NB4 (cell line): ENCODE measurements at regions not wholly inside any gene's neighbourhood (a gene's known extent, or its start where the extent isn't known, plus 50 kb on each side); places are given as distances from the start of the nearest gene placed in this dataset.

Experiments
- POLR2A ChIP-seq: IDR thresholded peaks from 2 replicates; pipeline ENCODE4 v1.6.1; 2011; ENCODE audit warnings: mild to moderate bottlenecking; ENCODE audit not compliant: insufficient read length; ENCODE audit errors: extremely low read depth
- TF ChIP-seq, protein P1 (sequence below): IDR thresholded peaks from one replicate; pipeline ENCODE4 v1.5.1; 2012; ENCODE audit warnings: low read depth, low read length

GRCh38 chr11:91805293-91805692 is 419.3 kb upstream of the FAT3 start:
- TF ChIP-seq, protein P1, sequence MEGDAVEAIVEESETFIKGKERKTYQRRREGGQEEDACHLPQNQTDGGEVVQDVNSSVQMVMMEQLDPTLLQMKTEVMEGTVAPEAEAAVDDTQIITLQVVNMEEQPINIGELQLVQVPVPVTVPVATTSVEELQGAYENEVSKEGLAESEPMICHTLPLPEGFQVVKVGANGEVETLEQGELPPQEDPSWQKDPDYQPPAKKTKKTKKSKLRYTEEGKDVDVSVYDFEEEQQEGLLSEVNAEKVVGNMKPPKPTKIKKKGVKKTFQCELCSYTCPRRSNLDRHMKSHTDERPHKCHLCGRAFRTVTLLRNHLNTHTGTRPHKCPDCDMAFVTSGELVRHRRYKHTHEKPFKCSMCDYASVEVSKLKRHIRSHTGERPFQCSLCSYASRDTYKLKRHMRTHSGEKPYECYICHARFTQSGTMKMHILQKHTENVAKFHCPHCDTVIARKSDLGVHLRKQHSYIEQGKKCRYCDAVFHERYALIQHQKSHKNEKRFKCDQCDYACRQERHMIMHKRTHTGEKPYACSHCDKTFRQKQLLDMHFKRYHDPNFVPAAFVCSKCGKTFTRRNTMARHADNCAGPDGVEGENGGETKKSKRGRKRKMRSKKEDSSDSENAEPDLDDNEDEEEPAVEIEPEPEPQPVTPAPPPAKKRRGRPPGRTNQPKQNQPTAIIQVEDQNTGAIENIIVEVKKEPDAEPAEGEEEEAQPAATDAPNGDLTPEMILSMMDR: no peak
- TF ChIP-seq POLR2A: no peak
